Suprapubic skin (tissue), 4 donors: ENCODE measurements at regions not wholly inside any gene's neighbourhood (a gene's known extent, or its start where the extent isn't known, plus 50 kb on each side); places are given as distances from the start of the nearest gene placed in this dataset.

Source experiments
- DNase-seq, 2 donors: peaks; one replicate each; pipeline ENCODE4 v3.0.0-alpha.2; 2019; ENCODE audit warnings: low spot score in 2 of 2
- H3K27ac ChIP-seq: fragments of 200-600 bp; sonication (generic); one replicate; pipeline ENCODE4 v1.5.1; 2019
- H3K27me3 ChIP-seq: fragments of 200-600 bp; sonication (generic); one replicate; pipeline ENCODE4 v1.5.1; 2019
- H3K36me3 ChIP-seq: fragments of 200-600 bp; sonication (generic); one replicate; pipeline ENCODE4 v1.5.1; 2019
- H3K4me1 ChIP-seq: fragments of 200-600 bp; sonication (generic); one replicate; pipeline ENCODE4 v1.5.1; 2019
- H3K4me3 ChIP-seq: fragments of 200-600 bp; sonication (generic); one replicate; pipeline ENCODE4 v1.5.1; 2019; ENCODE audit warnings: mild to moderate bottlenecking
- H3K9me3 ChIP-seq: fragments of 200-600 bp; sonication (generic); one replicate; pipeline ENCODE4 v1.5.1; 2019
- CTCF ChIP-seq, 2 donors: fragments of 200-600 bp in 1 of 2; fragments of 450-650 bp in 1 of 2; sonication (generic) in 1 of 2; IDR thresholded peaks; one replicate each; pipeline ENCODE4 v1.5.1; 2016 to 2019; ENCODE audit warnings: antibody characterized with exemption in 2 of 2, mild to moderate bottlenecking in 1 of 2, moderate library complexity in 1 of 2
- EP300 ChIP-seq: sonication (generic); formaldehyde crosslinking; IDR thresholded peaks from one replicate; pipeline ENCODE4 v1.6.1; 2017; ENCODE audit warnings: antibody characterized with exemption
- POLR2A ChIP-seq, 2 donors: fragments of 450-650 bp; IDR thresholded peaks; one replicate each; pipeline ENCODE4 v1.6.1; 2017; ENCODE audit warnings: antibody characterized with exemption in 2 of 2, mild to moderate bottlenecking in 2 of 2, moderate library complexity in 2 of 2
- POLR2AphosphoS5 ChIP-seq, 3 donors: sonication (generic); formaldehyde crosslinking; IDR thresholded peaks; one replicate each; pipeline ENCODE4 v1.6.1; 2017; ENCODE audit warnings: antibody characterized with exemption in 3 of 3
- WGBS: methylation state at CpG from one replicate; pipeline ENCODE4 v1.1.5; 2018; 5-methylcytosine and 5-hydroxymethylcytosine counted together

DNA sequence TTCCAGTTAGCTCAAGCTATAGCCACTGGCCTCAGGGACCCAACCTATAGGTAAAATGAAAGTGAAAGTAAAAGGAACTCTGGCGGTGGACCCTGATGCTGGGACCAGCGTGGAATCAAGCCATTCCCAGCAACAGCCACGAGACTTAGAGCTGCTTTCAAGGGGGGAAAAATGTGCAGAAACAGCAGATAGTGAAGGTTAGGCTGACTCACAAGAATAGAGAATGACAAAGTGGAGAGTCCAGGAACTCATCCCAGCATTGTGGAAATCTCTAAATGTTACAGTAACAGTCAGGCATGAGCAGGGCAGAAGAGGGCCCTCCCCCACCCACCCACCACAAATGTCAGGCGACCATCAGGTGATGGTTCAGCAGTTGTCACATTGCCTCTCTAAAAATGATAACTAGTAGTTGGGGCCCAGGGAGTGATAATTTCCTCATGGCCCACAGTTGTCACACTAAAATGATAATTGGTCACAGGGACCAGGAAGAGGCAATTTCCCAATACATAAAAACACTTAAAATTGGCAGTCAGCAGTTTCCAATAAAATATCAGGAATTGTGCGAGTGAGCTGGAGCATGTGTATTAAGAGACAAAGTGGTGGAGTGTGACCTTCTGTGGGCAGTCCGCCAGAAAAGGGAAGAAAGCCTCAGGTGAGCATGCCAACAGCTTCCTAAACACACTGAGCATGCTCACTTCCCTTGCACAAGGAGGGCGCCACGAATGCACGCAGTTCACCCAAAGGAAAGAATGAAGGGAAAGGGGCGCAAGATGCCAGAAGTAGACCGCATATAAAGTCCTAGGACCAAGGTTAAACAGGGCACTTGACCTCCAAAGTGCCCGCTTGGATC is 129.8 kb upstream of the PPP1R3A start:
- no peak overlapping the region for H3K27ac ChIP-seq
- H3K27me3 ChIP-seq: no peaks in the 10 kb centered on the region
- WGBS: 86% methylated on average over 12 of the region's 12 CpGs
- TF ChIP-seq EP300 (no peak), POLR2AphosphoS5 (IDR thresholded peaks at IDR 0.05) (no peak), POLR2A (IDR thresholded peaks at IDR 0.05) (no peak), CTCF (IDR thresholded peaks at IDR 0.05) (no peak)
- H3K36me3 ChIP-seq: no peaks in the 10 kb centered on the region
- H3K9me3 ChIP-seq: no peaks in the 10 kb centered on the region
- no peak for DNase-seq
- no peak overlapping the region for H3K4me3 ChIP-seq
- H3K4me1 ChIP-seq: no peaks in the 10 kb centered on the region

DNA sequence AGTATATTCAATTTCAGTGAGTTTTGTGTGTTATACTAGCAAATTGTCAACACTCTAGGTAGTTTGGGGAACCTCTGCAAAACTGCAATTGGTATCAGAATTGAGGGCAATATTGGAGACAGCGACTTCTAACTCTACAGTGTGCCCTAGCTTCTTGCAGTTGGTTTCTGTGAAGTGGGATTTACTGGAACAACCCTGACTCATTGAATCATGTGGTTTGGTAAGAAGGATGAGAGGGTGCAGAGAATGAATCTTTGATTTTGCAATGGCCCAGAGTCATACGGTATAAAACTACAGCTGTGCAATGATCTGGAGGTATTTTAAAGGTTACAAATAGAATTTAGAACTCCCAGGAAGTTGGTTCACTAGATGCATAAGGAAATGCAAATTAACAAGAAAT is 129.1 kb upstream of the PPP1R3A start:
- no peak for DNase-seq
- no peaks in the 10 kb centered on the region for H3K36me3 ChIP-seq
- H3K27ac ChIP-seq: no peak overlapping the region
- no peak overlapping the region for H3K4me3 ChIP-seq
- no peaks in the 10 kb centered on the region for H3K4me1 ChIP-seq
- H3K27me3 ChIP-seq: no peaks in the 10 kb centered on the region
- WGBS: 71% methylated on average over 2 of the region's 2 CpGs
- TF ChIP-seq CTCF (IDR thresholded peaks at IDR 0.05): no peak
- TF ChIP-seq EP300: no peak
- no peak for TF ChIP-seq POLR2AphosphoS5 (IDR thresholded peaks at IDR 0.05)
- no peak for TF ChIP-seq POLR2A (IDR thresholded peaks at IDR 0.05)
- no peaks in the 10 kb centered on the region for H3K9me3 ChIP-seq

DNA sequence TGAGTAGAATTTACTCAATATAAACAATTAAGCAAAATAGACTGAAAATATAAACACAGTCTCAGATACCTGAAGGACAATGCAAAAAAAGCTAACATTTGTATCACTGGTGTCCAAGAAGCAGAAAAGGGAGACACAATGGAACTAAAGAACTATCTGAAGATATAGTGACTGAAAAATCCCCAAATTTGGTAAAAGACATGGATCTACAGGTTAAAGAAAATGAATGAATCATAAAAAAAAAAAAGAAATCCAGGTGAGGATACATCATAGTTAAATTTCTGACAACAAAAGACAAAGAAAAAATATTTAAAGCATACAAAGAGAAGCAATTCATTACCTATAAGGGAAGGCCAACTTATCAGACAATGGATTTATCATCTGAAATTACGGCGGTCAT is 114.7 kb upstream of the PPP1R3A start:
- Histone ChIP-seq H3K9me3 (no peaks in the 10 kb centered on the region), H3K36me3 (no peaks in the 10 kb centered on the region), H3K4me1 (no peaks in the 10 kb centered on the region), H3K27me3 (no peaks in the 10 kb centered on the region), H3K27ac (no peak overlapping the region), H3K4me3 (no peak overlapping the region)
- TF ChIP-seq EP300 (no peak), POLR2AphosphoS5 (IDR thresholded peaks at IDR 0.05) (no peak), CTCF (IDR thresholded peaks at IDR 0.05) (no peak), POLR2A (IDR thresholded peaks at IDR 0.05) (no peak)
- no peak for DNase-seq
- 90% methylated on average over 2 of the region's 2 CpGs for WGBS

GRCh38 chr7:114026486-114027089 is 107.8 kb upstream of the PPP1R3A start:
- no peaks in the 10 kb centered on the region for H3K36me3 ChIP-seq
- no peak overlapping the region for H3K4me3 ChIP-seq
- 0% methylated on average over 1 of the region's 1 CpG for WGBS
- no peaks in the 10 kb centered on the region for H3K27me3 ChIP-seq
- no peaks in the 10 kb centered on the region for H3K4me1 ChIP-seq
- TF ChIP-seq EP300: no peak
- peak; percentile 9 to 46 for TF ChIP-seq CTCF (IDR thresholded peaks at IDR 0.05)
- no peak for DNase-seq
- no peak overlapping the region for H3K27ac ChIP-seq
- H3K9me3 ChIP-seq: no peaks in the 10 kb centered on the region

DNA sequence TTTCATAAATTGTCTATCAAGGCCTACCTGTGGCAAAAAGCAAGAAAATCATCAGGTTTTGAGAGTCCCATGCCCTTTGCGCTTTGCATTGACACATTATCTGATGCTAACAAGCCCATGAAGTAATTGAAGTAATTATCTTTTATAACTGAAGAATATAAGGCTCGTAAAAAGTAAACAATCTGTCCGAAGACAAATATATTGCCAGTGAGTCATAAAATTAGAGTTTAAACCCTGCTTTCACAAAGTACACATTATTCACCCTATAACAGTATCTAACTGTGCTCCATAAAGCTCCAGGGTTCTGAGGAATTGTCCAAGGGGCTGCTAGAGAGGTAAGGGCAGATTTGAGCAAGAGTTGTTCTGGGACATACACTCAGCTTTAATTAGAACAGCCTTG is 102.3 kb upstream of the PPP1R3A start:
- no peaks in the 10 kb centered on the region for H3K9me3 ChIP-seq
- no peak overlapping the region for H3K27ac ChIP-seq
- H3K4me1 ChIP-seq: no peaks in the 10 kb centered on the region
- H3K36me3 ChIP-seq: no peaks in the 10 kb centered on the region
- H3K4me3 ChIP-seq: no peak overlapping the region
- 54% methylated on average over 3 of the region's 3 CpGs for WGBS
- no peaks in the 10 kb centered on the region for H3K27me3 ChIP-seq
- no peak for TF ChIP-seq CTCF (IDR thresholded peaks at IDR 0.05)
- no peak for TF ChIP-seq POLR2A (IDR thresholded peaks at IDR 0.05)
- no peak for TF ChIP-seq POLR2AphosphoS5 (IDR thresholded peaks at IDR 0.05)
- TF ChIP-seq EP300: no peak
- no peak for DNase-seq
